Stimulated activated CD4-positive, alpha-beta T cell treated with anti-CD3 and anti-CD28 coated beads, Interleukin-1b, Interleukin-23, amount 100 ng/mL, for 1 hour (primary cell): ENCODE measurements at regions not wholly inside any gene's neighbourhood (a gene's known extent, or its start where the extent isn't known, plus 50 kb on each side); places are given as distances from the start of the nearest gene placed in this dataset.

Source experiments
- DNase-seq, 2 donors: peaks; one replicate each; pipeline ENCODE4 v3.0.0-alpha.2; 2020; ENCODE audit warnings: low read depth in 2 of 2

DNA sequence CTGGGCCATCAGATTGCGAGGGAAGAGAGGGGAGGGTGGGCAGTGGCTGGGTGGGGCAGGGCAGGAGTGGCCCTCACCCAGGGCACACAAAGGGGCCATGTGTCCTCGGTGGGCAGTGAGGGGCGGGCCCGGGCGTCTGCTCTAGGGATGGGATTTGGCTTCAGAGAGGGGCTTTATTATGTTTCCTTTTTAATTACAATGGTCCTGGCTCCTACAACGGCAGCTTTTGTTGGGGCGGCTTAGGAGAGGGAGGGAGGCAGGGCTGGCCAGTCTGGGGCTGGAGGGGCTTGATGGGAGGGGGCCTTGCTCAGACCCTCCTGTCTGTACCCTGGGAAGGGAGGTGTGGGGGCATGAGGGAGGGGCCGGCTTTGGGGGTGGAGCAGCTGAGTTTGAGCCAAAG lies 102.8 kb upstream of the WNT4 start:
- DNase-seq, result no peak

DNA sequence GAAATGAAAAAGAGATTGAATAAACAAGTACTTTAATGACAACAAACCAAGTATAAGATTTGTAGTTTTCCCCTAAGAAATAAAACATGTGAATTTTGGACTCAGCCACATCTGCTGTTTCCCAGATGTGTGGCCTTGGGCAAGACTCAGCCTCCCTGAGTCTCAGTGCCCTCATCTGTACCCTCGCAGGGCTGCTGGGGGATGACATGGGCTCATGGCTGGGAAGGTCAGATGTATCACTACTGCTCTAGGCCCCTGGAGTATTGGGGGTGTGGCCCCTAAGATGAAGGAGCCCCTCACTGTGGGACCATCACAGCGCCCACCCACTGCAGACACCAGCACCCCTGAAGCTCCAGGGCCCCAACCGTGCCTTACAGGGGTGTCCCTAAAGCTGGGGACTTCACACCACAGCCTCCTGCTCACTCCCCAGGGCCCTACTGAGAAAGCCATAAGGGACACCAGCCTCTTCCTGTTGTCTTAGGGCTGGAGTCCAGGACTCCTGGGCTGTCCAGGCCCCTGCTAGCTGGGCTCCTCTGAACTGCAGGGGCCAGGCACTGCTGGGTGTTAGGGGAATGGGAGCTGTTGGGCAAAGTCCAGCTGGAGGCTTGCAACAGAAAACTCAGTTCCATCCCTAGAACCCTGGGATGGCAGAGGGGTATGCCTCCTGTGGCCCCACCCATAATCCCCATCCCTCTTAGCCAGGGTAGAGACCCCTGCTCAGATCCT lies 104.0 kb upstream of the WNT4 start:
- DNase-seq, result no peak

DNA sequence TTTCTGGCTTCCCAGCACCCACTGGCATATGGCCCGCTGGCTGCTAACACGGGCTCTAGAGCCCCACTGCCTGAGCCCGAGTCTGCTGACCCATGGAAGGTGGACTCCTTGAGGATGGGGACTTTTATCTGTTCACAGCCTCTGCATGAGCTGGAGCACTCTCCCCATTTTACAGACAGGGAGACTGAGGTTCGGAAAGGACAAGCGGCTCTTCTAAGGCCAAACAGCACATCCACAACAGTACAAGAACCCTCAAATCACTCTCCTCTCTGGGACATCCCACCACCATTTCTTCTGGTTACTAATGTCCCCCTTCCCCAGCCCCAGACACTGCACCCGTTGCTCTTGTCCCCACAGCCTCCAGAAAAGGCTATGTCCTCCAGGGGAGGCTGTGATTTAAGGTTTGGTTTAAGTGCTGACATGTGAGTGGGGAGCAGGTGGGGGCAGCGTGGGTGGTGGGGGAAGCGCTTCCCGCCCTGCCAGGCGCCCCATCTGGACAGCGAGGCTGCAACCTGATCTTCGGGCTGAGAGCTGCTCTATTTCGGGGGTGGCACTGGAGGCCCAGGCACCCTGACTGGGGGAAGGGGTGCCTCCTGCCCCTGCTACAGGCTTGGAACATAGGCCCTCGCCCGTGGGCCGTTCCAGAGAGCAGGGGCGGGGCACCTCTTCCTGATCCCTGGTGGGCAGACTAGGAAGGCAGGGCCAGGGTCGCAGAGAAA lies 104.8 kb upstream of the WNT4 start:
- no peak for DNase-seq

DNA sequence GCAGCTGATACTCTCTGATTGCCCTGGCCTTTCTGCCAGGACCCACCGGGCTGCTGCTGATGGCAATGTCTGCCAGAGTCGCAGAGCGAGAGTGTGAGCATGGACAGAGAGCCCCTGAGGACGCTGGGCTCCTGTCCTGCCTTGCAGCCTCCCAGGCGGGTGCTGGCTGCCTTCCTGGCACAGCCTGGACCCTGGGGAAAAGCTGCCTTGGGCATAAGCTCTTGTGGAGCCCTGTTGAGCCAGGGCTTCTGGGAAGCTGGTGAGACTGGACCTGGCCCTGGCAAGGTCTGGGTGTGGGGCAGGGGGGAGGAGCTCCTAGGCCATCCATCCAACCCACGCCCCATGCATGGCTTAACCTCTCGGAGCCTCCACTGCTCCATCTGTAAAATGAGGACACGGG lies 105.8 kb upstream of the WNT4 start:
- no peak for DNase-seq

DNA sequence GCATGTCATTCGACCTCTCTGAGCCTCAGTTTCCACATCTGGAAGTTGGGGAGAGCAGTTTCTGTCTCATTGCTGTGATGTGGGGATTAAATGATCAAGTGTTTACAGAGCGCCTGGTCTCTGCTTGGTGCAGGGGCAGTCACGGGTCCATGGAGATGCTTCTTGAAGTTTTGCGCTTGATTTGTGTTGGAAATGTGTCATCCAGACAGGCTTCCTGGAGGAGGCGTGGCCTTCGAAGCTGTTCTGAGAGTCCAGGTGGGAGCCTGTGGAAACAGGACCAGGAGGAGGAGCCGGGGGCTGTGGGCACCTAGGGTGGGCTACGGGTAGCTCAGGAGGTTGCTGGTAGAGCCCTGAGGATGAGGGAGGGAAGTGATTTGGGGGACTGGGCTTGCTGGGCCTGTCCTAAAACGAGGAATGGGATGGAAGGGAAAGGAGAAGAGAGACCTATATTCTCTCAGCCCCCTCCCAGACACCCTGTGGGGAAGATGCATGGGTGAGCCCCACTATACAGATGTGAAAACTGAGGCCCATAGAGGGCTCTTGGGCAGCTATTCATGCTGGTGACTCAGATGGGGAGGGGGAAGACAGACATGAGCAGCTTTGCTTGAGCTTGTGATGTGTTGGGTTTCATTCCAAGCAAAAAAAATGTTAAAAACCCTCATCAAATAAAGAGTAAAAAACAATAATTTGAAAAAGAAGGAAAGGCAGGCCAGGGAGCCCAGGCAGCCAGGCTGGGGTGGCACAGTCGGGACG lies 107.2 kb upstream of the WNT4 start:
- no peak for DNase-seq

DNA sequence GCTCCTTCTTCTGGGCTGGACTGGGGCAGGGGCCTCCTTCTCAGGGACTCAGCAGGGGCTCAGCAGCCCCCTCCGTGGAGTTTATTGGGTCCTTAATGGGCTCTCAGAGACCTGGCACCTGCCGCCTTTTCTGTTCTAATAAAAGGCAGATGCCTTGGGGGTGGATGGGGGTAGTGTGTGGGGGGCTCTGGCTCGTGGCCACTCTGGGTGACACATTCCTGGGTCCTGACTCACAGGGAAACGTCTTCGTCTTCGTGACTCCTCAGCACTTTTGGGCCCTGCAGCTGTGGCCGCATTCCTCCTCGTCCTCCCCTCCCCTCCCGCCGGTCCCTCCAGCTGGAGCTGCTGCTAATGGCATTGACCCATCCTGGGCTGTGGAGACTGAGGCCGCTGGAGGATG lies 107.8 kb upstream of the WNT4 start:
- DNase-seq, result no peak

DNA sequence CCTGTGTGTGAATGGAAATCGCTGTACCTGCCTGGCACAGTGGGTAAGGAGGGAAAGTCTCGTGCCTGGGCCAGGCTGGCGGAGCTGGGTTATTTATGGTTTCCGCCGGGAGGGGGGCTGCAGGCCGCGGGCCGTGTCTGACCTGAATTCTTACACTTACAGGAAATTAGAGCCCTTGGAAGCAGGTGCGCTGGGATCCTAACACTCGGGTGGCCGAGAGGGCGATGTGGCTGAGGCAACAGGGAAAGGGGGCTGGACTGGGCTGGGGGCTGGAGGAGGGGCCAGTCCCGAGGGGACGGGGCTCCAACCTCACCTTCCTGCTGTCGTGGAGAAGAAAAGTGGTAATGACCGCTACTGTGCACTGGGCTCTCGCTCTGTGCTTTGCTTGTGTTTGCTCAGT lies 109.4 kb upstream of the WNT4 start:
- no peak for DNase-seq

DNA sequence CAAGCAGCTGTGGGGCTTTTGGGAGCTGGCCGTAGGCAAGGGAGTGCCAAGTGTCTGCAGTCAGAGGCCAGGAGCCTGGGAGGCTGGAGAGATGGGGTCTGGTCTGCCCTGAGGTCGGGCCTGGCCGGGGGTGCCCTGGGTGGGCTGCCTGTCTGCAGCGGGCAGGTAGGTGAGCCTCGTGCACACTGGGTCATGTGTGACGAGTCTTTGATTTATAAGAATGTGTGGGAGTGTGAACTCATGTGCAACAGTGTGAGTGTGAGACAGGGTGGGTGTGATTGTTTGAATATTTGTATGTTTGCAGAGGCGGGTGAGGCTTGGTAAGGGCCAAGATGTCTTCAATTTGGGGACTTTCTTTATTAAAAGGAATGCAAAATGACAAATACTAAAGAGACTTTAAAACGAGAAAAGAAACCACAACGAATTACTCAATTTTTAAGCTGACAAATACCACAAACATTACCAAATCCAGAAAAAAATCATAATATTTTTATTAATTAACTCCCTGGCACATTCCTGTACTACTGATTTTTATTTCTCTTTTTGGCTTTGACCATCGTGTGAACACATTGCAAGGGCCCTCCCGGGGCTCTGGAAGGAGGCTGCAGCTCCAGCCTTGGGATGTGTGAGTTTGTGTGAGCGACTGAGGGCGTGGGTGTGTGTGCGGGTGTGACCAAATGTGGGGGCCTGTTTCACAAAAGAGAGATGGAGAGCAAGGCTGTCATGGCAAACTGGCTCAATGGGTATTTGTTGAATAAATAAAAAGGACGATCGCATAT lies 110.3 kb upstream of the WNT4 start:
- no peak for DNase-seq

DNA sequence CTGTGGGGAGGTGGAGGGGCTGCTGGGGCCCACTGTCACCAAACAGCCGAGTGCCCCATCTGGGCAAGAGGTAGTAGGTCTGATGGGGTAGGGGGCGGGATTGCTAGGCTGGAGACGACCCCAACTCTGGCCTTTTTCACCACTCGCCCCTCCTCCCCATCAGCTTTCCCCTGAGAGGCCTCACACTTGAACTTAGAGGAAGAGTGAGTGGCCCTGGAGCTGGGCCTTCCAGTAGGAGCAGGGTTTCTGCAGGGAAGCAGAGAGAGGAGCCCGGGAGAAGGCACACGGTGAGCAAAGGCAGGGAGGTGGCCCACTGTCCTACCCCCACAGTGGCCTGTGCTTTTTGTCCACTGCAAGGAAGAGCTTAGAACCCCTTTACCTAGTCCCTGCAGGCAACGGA lies 111.9 kb upstream of the WNT4 start:
- DNase-seq, result no peak

DNA sequence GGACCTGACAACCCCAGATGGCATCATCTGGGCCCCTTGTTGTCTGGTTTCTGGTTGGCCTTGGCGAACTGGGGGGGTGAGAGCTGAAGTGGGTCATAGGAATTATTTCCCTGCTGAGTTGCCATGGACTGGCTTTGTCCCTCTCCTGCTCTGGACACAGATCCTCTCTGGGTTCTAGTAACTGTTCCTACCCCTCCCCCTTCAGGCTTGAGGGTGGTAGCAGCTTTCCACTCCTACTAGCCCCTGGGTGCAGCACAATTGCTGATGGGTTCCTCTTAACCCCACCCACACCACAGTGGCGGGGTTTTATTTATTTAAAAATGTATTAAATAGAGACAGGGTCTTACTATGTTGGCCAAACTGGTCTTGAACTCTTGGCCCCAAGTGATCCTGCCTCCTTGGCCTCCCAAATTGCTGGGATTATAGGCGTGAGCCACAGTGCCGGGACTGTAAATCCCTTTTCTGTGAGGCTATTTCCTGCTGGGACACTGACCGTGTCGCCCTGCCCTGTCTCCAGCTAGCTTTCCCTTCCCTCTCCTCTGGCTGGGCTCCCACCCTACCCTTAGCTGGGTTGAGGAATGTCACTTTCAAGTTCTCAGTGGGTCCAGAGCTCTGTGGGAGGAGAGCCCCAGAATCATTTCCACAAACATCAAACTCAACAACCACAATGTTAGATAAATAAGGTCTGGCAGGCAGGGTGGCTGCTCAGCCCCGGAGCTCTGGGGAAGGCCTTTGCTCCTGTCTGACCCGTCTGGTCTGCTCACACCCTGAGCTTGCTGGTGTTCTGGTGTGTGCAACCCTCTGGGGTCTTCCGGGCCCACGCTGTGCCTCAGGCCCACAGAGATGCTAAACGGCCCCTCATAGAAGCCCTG lies 112.7 kb upstream of the WNT4 start:
- no peak for DNase-seq

DNA sequence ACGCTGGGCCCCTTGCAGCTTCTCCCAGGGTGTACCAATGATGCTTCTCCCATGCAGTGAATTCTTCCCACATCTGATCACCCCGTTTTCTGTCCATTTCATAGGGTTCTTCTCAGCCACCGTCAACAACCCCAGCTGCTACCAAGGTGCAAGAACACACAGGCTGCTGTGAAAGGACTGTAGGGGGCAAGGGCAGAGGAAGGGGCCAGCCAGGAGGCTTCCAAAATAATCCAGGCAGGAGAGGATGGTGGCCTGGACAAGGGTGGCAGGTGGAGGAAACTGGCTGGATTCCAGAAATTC lies 113.3 kb upstream of the WNT4 start:
- DNase-seq, result no peak

DNA sequence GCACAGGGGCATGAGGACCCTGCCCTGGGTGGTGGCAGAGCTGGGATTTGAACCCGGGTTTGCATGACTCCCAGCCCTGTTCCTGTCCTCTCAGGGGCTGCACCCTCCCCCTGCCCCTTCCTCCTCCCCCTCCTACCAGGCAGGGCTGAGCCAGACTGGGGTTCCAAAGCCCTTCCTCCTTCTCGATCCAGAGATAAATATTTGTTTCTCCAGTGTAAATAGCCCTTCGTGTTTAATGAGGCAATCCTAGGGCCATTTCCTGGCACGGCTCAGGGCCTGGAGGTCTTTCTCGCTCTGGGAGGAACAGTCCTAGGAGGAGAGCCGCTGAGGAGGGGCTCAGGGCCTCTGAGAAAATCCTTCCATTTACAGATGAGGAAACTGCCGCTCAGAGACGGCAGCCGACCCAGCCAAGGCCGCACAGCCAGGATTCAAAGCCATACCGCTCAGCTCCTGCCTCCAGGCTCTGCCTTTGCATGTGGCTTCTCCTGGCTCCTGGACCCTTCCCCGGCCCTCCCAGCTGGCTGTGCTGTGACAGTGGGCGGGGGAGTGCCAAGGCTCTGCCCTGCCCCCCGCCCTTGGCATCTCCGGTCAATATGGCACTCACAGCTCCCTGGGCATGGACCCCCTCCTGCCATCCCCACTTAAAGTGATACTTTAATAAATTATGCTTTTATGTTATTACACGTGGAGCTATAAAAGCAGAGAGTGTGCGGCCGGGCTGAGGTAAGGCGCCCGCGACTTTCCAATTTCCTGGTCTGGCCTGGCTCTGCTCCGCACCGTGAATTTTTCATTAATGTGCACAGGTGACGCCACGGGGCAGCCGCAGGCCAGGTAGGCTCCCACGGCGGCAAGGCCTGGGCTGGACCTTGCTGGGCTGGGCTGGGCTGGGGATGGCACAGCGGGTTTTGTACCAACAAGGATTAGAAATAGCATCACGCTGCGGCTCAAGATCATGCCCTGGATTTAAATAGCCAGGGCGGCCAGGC lies 114.7 kb upstream of the WNT4 start:
- no peak for DNase-seq

DNA sequence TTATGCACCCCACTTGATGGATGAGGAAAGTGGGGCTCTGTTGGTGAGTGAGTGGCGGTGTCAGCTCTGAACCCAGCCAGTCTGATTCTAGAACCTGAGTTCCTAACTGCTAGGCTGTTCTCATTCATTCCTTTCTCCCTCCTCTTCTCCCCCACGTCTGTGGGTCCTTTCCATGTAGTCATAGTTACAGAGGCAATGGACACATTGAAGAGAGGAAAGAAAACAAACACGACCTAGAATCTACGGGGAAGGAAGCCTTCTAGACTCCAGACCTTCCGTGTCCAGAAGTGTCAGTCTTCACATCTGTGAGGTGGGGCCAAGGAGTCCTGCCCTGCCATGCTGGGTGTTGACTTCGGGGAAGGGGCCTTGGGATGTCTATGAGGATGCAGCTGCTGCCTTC lies 115.8 kb upstream of the WNT4 start:
- DNase-seq, result no peak

DNA sequence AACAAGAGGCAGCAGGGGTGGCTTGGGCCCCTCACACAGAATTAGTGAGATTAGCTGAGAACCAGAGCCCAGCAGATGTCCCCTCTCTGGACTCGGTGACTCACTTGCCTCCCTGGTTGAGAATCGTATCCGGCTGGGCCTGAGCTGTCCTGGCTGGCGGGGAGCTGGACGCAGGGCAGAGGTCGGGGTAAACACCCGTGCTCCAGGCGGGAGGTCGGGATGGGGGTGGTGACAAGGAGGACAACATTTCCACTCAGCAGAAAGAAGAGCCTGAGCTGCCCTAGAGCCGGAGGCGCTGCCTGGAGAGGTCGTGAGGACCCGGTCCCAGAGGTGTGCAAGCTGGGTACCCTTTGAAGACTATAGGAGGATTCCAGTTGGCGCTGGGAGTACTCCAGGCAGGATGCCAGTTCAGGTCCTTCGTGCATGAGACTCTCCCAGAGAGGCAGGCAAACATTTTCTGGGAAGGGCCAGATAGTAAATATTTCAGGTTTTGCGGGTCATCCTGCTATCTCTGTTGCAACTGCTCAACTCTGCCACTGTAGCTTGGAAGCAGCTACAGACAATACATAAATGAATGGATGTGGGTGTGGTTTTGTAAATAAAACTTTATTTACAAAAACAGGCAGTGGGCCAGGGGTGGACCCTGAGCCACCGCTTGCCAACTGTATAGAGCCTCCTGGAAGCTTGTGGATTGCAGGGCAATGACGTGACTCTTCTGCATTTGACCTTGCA lies 116.8 kb upstream of the WNT4 start:
- no peak for DNase-seq

DNA sequence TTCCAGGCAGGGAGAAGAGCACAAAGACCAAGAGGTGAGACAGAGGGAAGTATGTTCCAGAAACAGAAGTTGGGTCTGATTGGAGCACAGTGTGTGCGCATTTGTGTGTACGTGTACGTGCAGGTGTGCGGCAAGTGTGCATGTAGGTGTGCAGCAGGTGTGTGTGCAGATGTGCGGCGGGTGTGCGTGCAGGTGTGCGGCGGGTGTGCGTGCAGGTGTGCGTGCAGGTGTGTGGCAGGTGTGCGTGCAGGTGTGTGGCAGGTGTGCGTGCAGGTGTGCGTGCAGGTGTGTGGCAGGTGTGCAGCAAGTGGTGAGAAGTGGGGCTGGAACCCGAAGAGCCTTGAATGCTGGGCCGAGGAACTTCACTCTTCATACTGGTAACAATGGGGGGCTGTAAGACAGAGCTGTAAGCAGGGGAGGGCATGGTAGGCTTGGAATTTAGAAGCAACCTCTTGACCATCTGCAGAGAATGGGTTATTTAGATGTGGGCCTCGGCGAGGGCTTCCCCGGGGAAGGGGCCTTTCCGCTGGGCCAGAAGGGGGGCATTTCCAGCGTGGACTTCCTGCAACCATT lies 118.0 kb upstream of the WNT4 start:
- DNase-seq, result no peak

DNA sequence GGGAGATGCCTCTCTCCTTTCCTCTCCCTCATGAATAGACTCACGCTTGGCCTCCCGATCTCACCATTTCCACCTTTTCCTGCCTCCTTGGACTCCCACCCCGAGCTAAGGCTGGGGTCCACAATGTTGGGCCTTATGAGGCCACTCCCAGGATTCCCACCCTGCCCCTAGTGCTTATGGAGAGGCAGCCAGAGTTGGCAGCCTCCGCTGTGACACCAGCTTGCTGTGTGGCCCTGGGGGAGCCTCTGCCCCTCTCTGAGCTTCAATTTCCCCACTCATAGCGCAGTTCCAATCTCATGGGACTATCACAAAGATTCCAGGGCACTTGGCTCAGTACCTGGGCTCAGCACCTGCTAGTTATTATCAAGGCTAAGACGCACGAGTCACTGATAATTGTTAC lies 118.7 kb upstream of the WNT4 start:
- DNase-seq, result no peak

DNA sequence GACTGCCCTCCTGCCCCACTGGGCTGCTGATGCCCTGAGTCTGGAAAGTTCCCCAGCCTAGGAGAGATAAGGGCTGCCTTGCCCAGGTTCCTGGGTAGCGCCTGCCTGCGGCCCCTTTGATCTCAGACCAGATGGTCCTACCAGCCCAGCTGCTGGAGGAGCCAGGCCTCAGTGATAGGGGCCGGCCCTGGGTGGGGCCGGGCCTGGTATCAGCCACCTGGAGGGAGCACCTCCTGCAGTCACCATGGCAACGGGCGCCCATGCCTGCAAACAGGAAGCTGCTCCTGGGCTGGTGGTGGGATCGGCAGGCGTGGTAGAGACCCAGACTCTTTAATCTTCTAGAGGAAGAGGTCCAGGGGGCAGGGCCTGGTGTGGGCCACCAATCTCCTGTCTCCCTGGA lies 119.7 kb upstream of the WNT4 start:
- no peak for DNase-seq

DNA sequence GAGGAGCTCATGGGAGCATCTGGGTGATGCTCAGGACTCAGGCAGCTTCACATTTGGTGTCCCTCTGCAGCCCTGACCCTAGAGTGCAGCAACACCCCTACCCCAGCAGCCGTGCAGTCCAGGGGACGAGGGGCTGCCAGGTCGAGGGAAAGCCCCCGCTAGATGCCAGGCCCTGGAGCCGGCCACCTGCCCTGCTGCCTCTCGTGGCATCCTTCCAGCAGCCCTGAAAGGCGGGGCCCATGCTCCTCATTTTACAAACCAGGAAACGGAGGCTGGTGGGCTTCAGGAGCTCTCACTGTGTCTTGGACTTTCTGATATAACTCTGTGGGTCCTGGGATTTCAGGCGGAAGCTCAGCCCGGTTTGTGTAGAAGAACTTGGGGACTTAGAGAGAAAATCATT lies 120.5 kb upstream of the WNT4 start:
- no peak for DNase-seq
